ENCODE measurements at regions not wholly inside any gene's neighbourhood (a gene's known extent, or its start where the extent isn't known, plus 50 kb on each side); places are given as distances from the start of the nearest gene placed in this dataset.

GRCh38 chr6:16968101-16968500 is 133.7 kb upstream of the STMND1 start:
- TF ChIP-seq EZH2 (IDR thresholded peaks at IDR 0.05; ENCODE audit: borderline replicate concordance, low read depth, low read length, severe bottlenecking) (no peak), CTCF (IDR thresholded peaks at IDR 0.05; ENCODE audit: borderline replicate concordance, extremely low read depth, low read length, poor library complexity, severe bottlenecking) (no peak)
